RWPE2 (cell line): ENCODE measurements at regions not wholly inside any gene's neighbourhood (a gene's known extent, or its start where the extent isn't known, plus 50 kb on each side); places are given as distances from the start of the nearest gene placed in this dataset.

Source experiments
- ATAC-seq: fragments of 200-7000 bp; cut with Tn5 transposase; 3 replicates; pipeline ENCODE4 v1.9.1; 2021; ENCODE audit warnings: low read depth
- DNase-seq: peaks from one replicate; pipeline ENCODE4 v3.0.0-alpha.2; 2020; ENCODE audit warnings: low spot score
- H3K27ac ChIP-seq: fragments of 450-650 bp; 2 replicates; pipeline ENCODE4 v1.5.1; 2017; ENCODE audit warnings: mild to moderate bottlenecking; ENCODE audit not compliant: poor library complexity, severe bottlenecking
- H3K27me3 ChIP-seq: fragments of 250-450 bp; sonication (Bioruptor Pico); 2 replicates; pipeline ENCODE4 v1.5.1; 2021; ENCODE audit warnings: mild to moderate bottlenecking, moderate library complexity; ENCODE audit not compliant: insufficient read depth, poor library complexity, severe bottlenecking
- H3K36me3 ChIP-seq: fragments of 250-450 bp; sonication (Bioruptor Pico); 2 replicates; pipeline ENCODE4 v1.5.1; 2020; ENCODE audit warnings: low read depth, mild to moderate bottlenecking, moderate library complexity
- H3K4me1 ChIP-seq: fragments of 250-450 bp; sonication (Bioruptor Pico); 2 replicates; pipeline ENCODE4 v1.5.1; 2021; ENCODE audit warnings: mild to moderate bottlenecking, moderate library complexity; ENCODE audit not compliant: insufficient read depth, poor library complexity, severe bottlenecking
- H3K4me3 ChIP-seq: fragments of 250-450 bp; sonication (Bioruptor Pico); 2 replicates; pipeline ENCODE4 v1.5.1; 2021; ENCODE audit warnings: mild to moderate bottlenecking, moderate library complexity; ENCODE audit not compliant: severe bottlenecking
- H3K9me3 ChIP-seq: fragments of 250-450 bp; sonication (Bioruptor Pico); 2 replicates; pipeline ENCODE4 v1.5.1; 2021; ENCODE audit warnings: mild to moderate bottlenecking, moderate library complexity; ENCODE audit not compliant: severe bottlenecking
- TF ChIP-seq, protein P1 (sequence below): fragments of 450-650 bp; IDR thresholded peaks from one replicate; pipeline ENCODE4 v1.5.1; 2017; ENCODE audit warnings: mild to moderate bottlenecking, moderate library complexity; ENCODE audit not compliant: poor library complexity, severe bottlenecking

GRCh38 chr11:56849852-56850251 lies 101.4 kb upstream of the OR9G4 start:
- ATAC-seq, result peak; percentile 81
- no peak for DNase-seq
- H3K4me3 ChIP-seq, result no peak overlapping the region
- H3K27ac ChIP-seq, result peak overlapping the region; percentile 33
- TF ChIP-seq, protein P1, sequence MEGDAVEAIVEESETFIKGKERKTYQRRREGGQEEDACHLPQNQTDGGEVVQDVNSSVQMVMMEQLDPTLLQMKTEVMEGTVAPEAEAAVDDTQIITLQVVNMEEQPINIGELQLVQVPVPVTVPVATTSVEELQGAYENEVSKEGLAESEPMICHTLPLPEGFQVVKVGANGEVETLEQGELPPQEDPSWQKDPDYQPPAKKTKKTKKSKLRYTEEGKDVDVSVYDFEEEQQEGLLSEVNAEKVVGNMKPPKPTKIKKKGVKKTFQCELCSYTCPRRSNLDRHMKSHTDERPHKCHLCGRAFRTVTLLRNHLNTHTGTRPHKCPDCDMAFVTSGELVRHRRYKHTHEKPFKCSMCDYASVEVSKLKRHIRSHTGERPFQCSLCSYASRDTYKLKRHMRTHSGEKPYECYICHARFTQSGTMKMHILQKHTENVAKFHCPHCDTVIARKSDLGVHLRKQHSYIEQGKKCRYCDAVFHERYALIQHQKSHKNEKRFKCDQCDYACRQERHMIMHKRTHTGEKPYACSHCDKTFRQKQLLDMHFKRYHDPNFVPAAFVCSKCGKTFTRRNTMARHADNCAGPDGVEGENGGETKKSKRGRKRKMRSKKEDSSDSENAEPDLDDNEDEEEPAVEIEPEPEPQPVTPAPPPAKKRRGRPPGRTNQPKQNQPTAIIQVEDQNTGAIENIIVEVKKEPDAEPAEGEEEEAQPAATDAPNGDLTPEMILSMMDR, result no peak
- H3K36me3 ChIP-seq, result no peaks in the 10 kb centered on the region
- no peaks in the 10 kb centered on the region for H3K27me3 ChIP-seq
- H3K9me3 ChIP-seq, result no peaks in the 10 kb centered on the region
- peaks cover 18% of the 10 kb centered on the region for H3K4me1 ChIP-seq

- Histone ChIP-seq H3K4me1 (peaks cover 18% of the 10 kb centered on the region), H3K9me3 (no peaks in the 10 kb centered on the region), H3K36me3 (no peaks in the 10 kb centered on the region), H3K4me3 (no peak overlapping the region), H3K27me3 (no peaks in the 10 kb centered on the region), H3K27ac (peak overlapping the region; percentile 33)
- peak; percentile 60 for ATAC-seq
- TF ChIP-seq, protein P1, result no peak
- no peak for DNase-seq
Observed at GRCh38 chr11:56849250-56849649, 100.8 kb upstream of the OR9G4 start.

DNA sequence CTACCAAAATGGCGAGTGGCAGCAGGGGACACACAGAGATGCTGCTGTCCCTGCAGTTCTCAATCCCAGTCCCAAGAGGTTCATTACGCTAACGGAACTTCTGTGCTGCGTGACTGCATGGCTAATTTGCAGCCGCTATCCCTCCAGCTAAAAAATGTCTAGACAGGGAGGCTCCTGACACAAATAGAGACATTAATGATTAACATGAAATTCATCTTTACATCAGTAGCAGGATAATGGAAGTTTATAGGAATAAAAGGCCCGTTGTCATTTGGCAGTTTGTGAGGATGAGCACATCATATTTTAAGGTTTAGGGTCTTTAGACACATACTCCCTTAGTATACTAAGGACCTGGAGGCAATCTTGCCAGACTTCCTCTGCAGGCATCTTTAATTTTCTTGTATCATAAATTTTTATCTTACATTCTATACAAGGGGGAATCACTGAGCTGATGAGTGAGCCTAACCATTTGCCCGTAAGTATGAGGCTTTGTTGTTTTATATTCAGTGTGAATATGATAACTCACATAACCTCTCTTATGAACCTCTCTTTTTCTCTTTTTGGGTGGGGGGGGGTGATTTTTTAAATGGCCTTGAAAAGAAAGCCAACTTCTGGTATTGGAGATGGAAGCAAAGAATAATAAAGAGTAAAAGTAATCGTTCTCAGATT lies 99.8 kb upstream of the OR9G4 start:
- TF ChIP-seq, protein P1, result no peak
- no peaks in the 10 kb centered on the region for H3K27me3 ChIP-seq

GRCh38 chr11:56846631-56847576 lies 98.4 kb upstream of the OR9G4 start:
- Histone ChIP-seq H3K4me1 (peaks cover 18% of the 10 kb centered on the region), H3K4me3 (no peak overlapping the region), H3K9me3 (no peaks in the 10 kb centered on the region), H3K27me3 (no peaks in the 10 kb centered on the region), H3K36me3 (no peaks in the 10 kb centered on the region), H3K27ac (no peak overlapping the region)
- DNase-seq (no peak), ATAC-seq (no peak)
- TF ChIP-seq, protein P1, result no peak

More for the DNA sequence above, 99.8 kb upstream of the OR9G4 start:
- ATAC-seq (no peak), DNase-seq (no peak)
- no peak overlapping the region for H3K27ac ChIP-seq
- peaks cover 18% of the 10 kb centered on the region for H3K4me1 ChIP-seq
- no peaks in the 10 kb centered on the region for H3K36me3 ChIP-seq
- no peak overlapping the region for H3K4me3 ChIP-seq
- no peaks in the 10 kb centered on the region for H3K9me3 ChIP-seq
